Amniotic stem cell (primary cell): ENCODE measurements at regions not wholly inside any gene's neighbourhood (a gene's known extent, or its start where the extent isn't known, plus 50 kb on each side); places are given as distances from the start of the nearest gene placed in this dataset.

Experiments
- DNase-seq: peaks from one replicate; lab custom pipeline; 2025; lab: John Stamatoyannopoulos, UW

DNA sequence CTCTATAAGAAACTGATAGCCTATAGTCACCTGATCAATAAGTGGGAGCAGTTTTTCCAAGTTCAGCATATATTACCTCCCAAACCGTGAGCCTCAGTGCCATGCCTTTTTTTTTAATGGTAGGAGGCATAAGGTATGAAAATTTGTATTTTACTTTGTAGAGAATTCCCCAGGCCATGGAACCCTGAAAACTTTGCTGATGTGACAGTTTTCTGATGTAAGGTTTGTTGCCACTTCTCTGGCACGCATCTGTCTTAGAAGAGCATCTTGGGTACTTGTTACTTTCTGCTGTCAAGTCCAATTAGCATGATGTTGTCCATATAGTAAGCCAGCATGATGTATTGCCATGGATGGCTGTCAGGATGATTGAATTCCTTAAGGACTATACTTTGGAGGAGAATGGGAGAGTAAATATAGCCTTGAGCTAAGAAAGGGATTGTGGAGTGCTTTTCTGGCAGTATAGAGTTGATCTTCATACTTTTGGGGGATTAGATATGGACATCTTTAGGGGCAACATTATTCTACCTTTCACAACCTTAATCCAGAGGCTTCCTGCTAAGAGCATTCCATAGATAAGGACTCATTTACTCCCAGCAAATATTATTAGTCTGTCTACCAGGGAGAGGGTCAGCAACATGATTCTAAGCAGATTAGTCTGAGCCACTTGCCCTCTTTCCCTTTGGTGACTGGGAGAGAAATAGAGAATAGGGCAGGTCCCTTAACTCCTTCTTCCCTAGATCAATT, 389.6 kb downstream of the YTHDC2 start:
- DNase-seq, result no peak

DNA sequence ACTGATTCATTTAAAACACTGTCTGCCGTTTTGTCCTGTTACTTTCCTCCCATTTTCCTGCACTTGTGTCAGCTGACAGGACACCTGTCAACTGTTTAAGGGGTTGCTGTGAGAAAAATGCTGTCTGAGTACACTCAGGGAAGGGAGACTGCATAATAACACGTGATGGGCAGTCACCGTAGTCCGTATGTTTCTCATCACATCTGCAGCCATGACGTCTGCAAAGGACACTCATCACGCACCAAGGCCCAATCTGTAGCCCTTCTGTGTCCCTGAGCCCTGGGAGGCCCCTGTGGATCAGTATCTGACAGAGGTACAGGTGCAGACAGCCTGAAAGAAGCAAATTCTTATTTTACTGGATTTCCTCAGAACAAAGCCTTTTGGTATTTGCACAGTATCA, 396.3 kb downstream of the YTHDC2 start:
- DNase-seq, result no peak

GRCh38 chr5:113917997-113918396, 404.5 kb downstream of the YTHDC2 start:
- no peak for DNase-seq

DNA sequence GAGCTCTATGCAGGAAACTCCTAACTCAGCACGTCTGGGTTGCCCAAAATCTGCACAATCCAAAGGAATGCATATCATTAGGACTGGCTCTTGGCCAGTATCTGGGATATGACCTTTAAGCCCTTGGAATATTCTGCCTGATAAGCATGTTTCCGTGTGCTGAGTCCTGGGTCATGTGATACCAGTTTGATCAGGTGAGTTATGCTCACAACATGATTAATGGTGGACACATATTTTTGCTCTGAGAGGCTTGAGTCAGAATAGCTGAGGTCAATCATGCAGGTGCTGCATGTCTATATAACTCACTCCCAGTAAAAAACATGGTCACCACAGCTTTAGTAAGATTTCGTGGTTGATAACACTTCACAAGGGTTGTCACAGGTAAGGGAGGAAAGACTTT, 408.8 kb downstream of the YTHDC2 start:
- DNase-seq, result no peak

DNA sequence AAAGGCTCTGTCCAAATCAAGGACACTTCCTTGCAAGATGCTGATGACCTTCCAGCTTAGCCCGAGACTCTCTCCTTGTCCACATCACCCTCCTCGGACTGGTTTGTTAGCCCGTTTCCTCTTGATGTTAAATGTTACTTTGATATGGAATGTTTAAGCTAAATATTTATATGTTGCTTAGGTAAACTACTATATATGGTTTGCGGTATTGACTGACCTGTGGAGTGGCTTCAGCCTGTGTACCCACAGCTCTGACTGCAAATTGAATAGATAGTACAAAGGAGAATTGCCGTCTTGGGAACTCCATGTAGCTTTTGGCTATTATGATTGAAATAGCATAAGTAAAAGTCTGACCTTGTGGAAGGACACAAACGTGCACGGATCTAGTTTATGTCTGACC, 422.0 kb downstream of the YTHDC2 start:
- DNase-seq, result no peak

GRCh38 chr5:113937301-113937700, 423.8 kb downstream of the YTHDC2 start:
- no peak for DNase-seq

GRCh38 chr5:113939988-113940387, 421.9 kb upstream of the KCNN2 start:
- DNase-seq, result no peak

GRCh38 chr5:113950186-113950585, 411.7 kb upstream of the KCNN2 start:
- no peak for DNase-seq

DNA sequence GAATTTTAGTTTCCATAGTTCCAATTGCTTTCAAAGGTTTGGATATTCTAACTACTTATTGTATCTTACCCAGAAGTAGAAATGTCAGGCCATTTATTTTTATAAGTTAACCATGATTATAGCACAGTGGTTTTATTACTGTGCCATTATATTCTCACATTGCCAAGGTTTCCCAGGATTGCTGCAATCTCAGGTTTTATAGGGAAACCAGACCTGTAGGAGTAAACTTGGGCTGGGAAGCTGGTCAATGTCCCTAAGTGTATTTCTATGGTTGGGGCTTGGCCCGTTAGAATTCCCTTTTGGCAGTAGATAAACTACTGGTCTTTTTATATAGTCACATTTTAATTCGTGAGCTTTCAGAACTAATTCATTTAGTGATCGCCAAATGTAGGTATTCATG, 396.6 kb upstream of the KCNN2 start:
- no peak for DNase-seq

- no peak for DNase-seq
Measured at GRCh38 chr5:113969901-113970300, 392.0 kb upstream of the KCNN2 start.

GRCh38 chr5:113971454-113971853, 390.4 kb upstream of the KCNN2 start:
- DNase-seq, result no peak

DNA sequence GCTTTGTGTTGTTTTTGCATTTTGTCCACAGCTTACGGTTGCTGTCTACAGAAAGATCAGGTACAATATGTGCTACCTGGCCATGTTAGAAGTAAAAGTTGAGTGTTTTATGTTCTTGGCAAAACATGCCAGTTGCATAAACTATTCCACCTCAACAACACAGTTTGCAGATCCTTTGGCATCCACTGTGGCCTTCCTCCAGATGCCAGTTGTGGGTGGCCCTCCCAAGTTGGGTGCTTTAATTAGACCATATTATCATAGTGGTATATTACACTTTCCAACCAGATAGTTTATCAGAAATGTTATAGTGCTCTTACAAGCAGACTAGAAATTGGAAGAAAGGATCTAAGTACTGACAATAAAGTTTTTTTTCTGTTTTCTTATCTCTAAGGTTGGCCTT, 386.9 kb upstream of the KCNN2 start:
- DNase-seq, result no peak

GRCh38 chr5:113984928-113985327, 376.9 kb upstream of the KCNN2 start:
- DNase-seq, result no peak

DNA sequence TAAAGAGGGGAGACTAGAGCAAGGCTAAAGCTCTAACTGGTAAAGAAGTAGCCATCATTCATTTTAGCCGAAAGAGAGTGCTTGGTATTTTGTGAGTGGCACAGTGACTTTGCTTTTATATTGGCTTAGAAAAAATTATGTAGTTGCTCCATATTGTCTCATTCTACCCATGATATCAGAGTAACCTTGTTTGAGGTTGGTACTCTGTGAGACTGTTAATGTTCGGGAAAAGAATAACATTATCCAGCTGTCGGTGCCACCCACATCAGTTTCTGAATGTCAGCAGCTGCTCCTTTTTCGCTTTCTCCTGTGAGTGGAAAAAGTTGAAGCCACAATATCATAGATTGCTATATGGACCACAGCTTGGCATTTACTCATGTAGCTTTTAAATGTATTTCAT, 376.4 kb upstream of the KCNN2 start:
- no peak for DNase-seq

DNA sequence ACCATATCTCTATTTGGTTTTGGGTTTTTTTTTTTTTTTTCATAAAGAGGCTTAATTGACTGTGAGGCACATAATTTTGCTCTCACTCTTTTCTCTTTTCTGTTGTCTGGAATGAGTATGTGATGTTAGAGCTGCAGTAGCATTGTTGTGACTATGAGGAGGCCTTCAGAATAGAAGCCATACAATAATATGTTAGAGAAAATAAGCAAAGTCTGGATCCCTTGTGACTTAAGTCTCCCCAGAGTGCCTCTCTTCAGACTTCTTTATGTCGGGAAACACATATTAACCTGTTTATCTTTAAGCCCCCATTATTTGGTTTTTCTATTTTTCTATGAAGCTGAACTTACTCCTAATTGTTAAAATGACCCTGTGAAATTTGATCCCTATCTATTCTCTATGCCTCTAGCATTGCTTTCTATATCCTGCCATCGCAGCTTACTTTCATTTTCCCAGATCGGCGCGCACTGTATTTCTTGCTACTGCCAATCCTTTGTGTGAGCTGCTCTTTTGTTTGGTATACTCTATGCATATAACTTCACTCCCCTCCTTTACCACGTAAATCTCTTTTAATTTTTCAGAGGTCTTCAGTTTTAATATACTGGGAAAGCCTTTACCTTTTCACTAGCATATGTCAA, 372.5 kb upstream of the KCNN2 start:
- DNase-seq, result no peak

DNA sequence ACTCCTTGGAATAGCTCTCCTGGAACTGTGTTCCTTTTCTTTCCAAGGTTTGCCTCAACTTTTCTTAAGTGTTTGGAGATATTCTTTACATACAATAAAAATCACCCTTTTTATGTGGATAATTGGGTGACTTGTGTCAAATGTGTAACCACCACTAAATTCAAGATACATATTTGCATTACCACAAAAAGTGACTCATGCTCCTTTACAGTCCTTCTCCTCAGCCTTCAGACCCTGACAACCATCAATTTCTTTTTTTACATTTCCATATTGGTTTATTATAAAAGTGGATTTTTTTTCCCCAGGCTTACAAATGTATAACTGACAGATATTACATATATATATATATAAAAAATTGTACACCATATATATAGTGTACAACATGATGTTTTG, 372.0 kb upstream of the KCNN2 start:
- DNase-seq, result no peak

DNA sequence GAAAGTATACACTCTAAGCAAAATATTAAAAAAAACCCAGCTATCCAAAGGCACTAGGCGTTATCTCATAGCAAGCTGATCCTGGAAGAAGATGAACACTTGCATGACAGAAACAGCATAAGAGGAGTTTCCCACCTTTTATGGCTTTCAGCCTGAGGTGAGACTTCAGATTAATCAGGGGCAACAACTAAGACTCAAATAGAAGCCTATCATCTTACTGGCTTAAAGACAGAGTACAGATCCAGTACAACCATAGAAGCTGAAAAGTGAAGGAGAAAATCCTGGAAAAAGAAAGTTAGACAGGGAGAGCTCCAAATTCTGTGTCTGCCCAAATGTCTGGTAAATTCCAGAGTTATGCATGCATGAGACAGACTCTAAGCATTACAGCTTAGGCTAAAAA, 360.8 kb upstream of the KCNN2 start:
- no peak for DNase-seq

- no peak for DNase-seq
Measured at GRCh38 chr5:114006582-114006981, 355.3 kb upstream of the KCNN2 start.

DNA sequence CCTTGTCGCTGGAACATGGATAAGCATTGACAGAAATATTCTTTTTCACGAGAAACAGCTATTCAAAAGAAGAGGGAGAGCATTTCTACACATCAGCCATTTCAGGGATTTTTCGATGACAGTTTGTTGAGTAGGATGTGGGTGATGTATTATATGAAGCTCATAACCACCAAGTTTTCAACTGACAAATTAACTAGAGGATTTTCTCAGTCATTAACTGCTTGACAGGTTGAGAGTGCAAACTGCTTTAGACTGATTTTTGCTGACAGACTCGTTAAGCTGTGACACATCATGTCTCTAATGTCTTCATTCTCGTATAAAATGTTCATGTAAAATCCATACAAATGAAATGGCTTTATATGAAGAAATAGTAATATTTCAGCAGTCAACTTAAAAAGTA, 354.2 kb upstream of the KCNN2 start:
- DNase-seq, result no peak

DNA sequence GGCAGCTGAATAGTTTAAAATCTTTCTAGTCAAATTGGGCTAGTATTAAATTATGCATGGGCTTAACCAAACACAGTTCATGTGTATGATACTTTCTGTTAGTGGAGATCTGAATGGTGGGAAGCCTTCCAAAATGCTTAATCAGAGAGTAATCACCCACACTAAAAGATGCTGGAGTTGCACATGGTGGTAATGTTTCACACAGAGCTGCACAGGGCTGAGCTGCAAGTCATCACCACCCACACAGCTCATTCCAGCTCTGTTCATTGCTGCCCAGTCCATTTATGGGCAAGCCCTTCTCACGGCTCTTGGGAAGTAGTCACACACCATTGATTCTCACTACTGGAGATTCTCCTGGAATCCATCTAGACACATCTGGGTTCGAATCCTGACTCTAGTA, 351.5 kb upstream of the KCNN2 start:
- DNase-seq, result no peak

- DNase-seq, result no peak
Measured at GRCh38 chr5:114018186-114018585, 343.7 kb upstream of the KCNN2 start.

DNA sequence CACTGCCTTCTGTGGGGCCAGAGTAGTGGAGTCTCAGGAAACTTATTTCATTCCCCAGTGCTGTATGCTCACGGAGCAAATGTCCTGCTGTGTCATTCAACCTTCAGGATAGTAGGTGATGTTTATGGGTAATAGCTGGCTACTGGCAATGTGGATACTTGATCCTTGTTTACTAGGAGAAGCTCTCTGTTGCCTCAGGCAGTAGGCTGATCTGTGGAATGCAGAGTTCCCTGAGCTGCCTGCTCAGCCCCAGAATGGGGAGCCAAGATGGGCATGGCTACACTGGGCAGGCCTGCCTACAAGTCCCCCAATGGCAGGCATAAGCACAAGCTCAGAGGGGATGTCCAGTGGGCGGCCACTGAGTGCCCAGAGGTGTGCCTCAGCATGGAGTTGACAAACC, 323.1 kb upstream of the KCNN2 start:
- DNase-seq, result no peak

GRCh38 chr5:114050087-114050486, 311.8 kb upstream of the KCNN2 start:
- no peak for DNase-seq

GRCh38 chr5:114053372-114053771, 308.5 kb upstream of the KCNN2 start:
- no peak for DNase-seq
